ENCODE measurements at regions not wholly inside any gene's neighbourhood (a gene's known extent, or its start where the extent isn't known, plus 50 kb on each side); places are given as distances from the start of the nearest gene placed in this dataset.

DNA sequence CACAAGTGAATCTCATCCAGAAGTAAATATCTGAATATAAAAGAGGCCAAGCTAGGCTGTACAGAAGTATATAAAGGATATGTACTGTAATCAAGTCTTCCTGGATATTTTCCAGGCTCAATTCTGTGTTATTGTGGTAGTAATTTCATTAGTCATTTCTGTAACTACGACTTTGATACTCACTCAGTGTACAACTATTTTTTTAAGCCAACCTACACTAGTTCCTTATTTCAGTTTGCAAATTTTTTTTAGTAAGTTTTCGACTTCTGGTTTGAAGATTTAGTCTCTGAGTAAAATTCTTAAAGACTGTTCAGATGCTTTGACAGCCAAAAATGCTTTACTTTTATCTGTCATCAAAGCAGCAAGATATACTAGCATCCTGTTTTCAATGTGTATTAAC is 130.8 kb downstream of the CAPZA3 start:
- no peaks in the 10 kb centered on the region for H3K4me1 ChIP-seq
- no peak overlapping the region for H3K4me3 ChIP-seq
- no peaks in the 10 kb centered on the region for H3K9me3 ChIP-seq
- DNase-seq (no peak), ATAC-seq (no peak)
- H3K27me3 ChIP-seq, result no peaks in the 10 kb centered on the region
- TF ChIP-seq, protein P1, sequence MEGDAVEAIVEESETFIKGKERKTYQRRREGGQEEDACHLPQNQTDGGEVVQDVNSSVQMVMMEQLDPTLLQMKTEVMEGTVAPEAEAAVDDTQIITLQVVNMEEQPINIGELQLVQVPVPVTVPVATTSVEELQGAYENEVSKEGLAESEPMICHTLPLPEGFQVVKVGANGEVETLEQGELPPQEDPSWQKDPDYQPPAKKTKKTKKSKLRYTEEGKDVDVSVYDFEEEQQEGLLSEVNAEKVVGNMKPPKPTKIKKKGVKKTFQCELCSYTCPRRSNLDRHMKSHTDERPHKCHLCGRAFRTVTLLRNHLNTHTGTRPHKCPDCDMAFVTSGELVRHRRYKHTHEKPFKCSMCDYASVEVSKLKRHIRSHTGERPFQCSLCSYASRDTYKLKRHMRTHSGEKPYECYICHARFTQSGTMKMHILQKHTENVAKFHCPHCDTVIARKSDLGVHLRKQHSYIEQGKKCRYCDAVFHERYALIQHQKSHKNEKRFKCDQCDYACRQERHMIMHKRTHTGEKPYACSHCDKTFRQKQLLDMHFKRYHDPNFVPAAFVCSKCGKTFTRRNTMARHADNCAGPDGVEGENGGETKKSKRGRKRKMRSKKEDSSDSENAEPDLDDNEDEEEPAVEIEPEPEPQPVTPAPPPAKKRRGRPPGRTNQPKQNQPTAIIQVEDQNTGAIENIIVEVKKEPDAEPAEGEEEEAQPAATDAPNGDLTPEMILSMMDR (IDR thresholded peaks at IDR 0.05), result no peak
- no peaks in the 10 kb centered on the region for H3K36me3 ChIP-seq
- no peak overlapping the region for H3K27ac ChIP-seq
- intact Hi-C loops (cut with DNase I), result no loop called here

DNA sequence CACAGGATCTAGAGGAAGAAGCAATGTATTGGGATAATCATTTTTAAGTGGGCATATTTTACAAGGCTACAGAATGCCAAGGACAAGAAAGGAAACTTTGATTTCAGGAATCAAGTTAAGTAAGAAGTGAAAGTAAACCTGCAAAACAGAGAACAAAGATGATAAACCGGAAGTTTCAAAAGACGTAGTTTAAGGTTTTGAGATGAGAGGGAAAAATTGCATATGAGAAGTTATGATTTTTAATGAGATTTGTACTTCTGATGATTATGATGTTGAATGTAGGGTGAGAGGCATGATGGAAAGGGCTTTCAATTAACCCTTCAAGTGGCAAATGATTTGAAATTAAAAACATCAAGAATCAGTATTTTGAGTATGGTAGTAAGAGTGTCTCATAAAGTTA is 134.9 kb downstream of the CAPZA3 start:
- intact Hi-C loops (cut with DNase I), result no loop called here
- Histone ChIP-seq H3K4me3 (no peak overlapping the region), H3K4me1 (no peaks in the 10 kb centered on the region), H3K9me3 (no peaks in the 10 kb centered on the region), H3K36me3 (no peaks in the 10 kb centered on the region), H3K27ac (no peak overlapping the region), H3K27me3 (no peaks in the 10 kb centered on the region)
- TF ChIP-seq, protein P1 (IDR thresholded peaks at IDR 0.05), result no peak
- ATAC-seq, result no peak
- no peak for DNase-seq

DNA sequence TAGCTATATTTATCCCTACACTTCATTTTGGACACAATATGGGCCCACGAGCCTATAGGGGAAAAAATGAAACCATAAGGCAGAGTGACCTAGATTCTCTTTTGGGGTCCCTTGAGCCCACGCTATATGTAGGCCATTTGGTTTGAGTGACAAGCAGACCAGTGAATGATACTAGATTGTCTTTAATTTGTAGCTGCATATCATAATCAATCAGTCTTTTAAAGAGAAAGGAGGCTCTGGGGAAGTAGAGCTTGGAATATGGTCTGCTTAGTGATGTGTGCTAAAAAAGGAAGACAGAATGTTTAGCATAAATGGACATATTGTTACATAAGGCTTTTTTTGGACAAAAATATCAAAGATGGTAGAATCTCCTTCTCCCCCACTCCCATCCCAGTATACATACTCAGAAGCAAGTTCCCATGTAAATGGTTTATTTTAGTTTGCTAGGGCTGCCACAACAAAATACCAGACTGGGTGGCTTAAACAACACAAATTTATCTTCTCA is 140.8 kb downstream of the CAPZA3 start:
- ATAC-seq (no peak), DNase-seq (no peak)
- Histone ChIP-seq H3K9me3 (no peaks in the 10 kb centered on the region), H3K27ac (no peak overlapping the region), H3K4me1 (no peaks in the 10 kb centered on the region), H3K27me3 (no peaks in the 10 kb centered on the region), H3K36me3 (no peaks in the 10 kb centered on the region), H3K4me3 (no peak overlapping the region)
- TF ChIP-seq, protein P1 (IDR thresholded peaks at IDR 0.05), result no peak
- intact Hi-C loops (cut with DNase I), result no loop called here

DNA sequence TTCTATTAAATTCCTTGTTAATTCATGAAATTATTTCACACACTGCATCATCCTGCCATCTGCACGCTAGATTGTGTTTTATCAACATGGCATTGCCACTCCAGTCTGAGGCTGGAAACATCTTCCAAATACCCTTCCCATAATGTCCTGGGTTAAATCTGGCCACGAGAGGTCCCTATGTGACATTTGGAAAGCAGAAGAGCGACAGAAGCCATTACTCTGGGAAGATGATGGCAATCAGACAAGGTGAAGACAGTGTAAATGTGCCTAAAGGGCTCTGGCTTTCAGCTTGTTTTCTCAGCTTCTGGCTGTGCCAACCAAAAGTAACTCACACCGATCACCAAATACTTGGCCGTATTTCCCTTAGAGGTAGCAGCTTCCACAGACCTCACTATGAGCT is 144.8 kb downstream of the CAPZA3 start:
- intact Hi-C loops (cut with DNase I), result no loop called here
- H3K27ac ChIP-seq, result no peak overlapping the region
- DNase-seq, result no peak
- TF ChIP-seq, protein P1 (IDR thresholded peaks at IDR 0.05), result no peak
- no peaks in the 10 kb centered on the region for H3K4me1 ChIP-seq
- no peaks in the 10 kb centered on the region for H3K36me3 ChIP-seq
- no peak for ATAC-seq
- no peaks in the 10 kb centered on the region for H3K9me3 ChIP-seq
- no peak overlapping the region for H3K4me3 ChIP-seq
- H3K27me3 ChIP-seq, result no peaks in the 10 kb centered on the region

DNA sequence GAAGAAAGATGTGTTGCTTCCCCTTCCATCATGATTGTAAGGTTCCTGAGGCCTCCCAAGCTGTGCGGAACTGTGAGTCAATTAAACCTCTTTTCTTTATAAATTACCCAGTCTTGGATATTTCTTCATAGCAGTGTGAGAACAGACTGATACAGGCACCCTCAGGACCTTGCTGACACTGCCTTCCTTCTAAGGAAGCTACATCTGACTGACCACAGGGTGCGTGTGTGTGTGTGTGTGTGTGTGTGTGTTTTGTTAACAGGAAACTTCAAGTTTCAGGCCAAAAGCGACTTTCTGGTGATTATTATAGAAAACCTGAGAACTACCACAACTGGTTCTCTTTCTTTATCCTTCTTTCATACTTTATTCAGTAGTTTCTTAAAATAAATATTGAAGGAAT is 149.0 kb downstream of the CAPZA3 start:
- DNase-seq (no peak), ATAC-seq (no peak)
- intact Hi-C loops (cut with DNase I), result no loop called here
- H3K4me3 ChIP-seq, result no peak overlapping the region
- H3K36me3 ChIP-seq, result no peaks in the 10 kb centered on the region
- no peaks in the 10 kb centered on the region for H3K9me3 ChIP-seq
- H3K27ac ChIP-seq, result no peak overlapping the region
- no peaks in the 10 kb centered on the region for H3K4me1 ChIP-seq
- H3K27me3 ChIP-seq, result no peaks in the 10 kb centered on the region
- TF ChIP-seq, protein P1 (IDR thresholded peaks at IDR 0.05), result no peak

DNA sequence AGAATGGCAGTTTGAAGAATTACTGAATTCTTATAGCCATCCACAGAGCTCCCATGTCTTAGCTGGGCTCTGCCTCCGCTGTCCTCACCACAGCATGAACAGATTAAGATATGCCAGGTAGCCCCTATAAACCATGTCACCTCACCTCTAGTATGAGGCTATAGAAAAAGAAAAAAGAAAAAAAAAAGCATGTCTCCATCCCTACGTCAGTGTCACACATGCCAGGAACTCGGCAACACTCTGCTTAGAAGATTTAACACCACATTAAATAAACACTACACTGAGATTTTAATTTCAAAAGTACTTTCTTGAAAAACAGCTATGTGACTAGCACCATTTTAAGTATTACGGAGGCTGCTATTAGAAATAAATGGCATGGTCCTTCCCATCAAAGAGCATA is 149.4 kb downstream of the CAPZA3 start:
- no peak for ATAC-seq
- Histone ChIP-seq H3K4me3 (no peak overlapping the region), H3K27ac (no peak overlapping the region), H3K27me3 (no peaks in the 10 kb centered on the region), H3K36me3 (no peaks in the 10 kb centered on the region), H3K9me3 (no peaks in the 10 kb centered on the region), H3K4me1 (no peaks in the 10 kb centered on the region)
- intact Hi-C loops (cut with DNase I), result no loop called here
- TF ChIP-seq, protein P1 (IDR thresholded peaks at IDR 0.05), result no peak
- no peak for DNase-seq
